Gastroesophageal sphincter (tissue), 3 donors: ENCODE measurements at regions not wholly inside any gene's neighbourhood (a gene's known extent, or its start where the extent isn't known, plus 50 kb on each side); places are given as distances from the start of the nearest gene placed in this dataset.

Source experiments
- CTCF ChIP-seq, 4 experiments: fragments of 200-600 bp in 2 of 4; fragments of 450-650 bp in 2 of 4; sonication (generic) in 1 of 4; IDR thresholded peaks; one replicate each; pipeline ENCODE4 v1.5.1; 2017 to 2019; ENCODE audit warnings: antibody characterized with exemption in 4 of 4, mild to moderate bottlenecking in 2 of 4, moderate library complexity in 2 of 4
- EP300 ChIP-seq: sonication (generic); formaldehyde crosslinking; IDR thresholded peaks from one replicate; pipeline ENCODE4 v1.6.1; 2017; ENCODE audit warnings: antibody characterized with exemption, mild to moderate bottlenecking
- POLR2A ChIP-seq, 2 donors: fragments of 450-650 bp; IDR thresholded peaks; one replicate each; pipeline ENCODE4 v1.6.1; 2017; ENCODE audit warnings: antibody characterized with exemption in 2 of 2, mild to moderate bottlenecking in 2 of 2, moderate library complexity in 1 of 2
- POLR2AphosphoS5 ChIP-seq: sonication (generic); formaldehyde crosslinking; IDR thresholded peaks from one replicate; pipeline ENCODE4 v1.6.1; 2017; ENCODE audit warnings: antibody characterized with exemption

- TF ChIP-seq CTCF (IDR thresholded peaks at IDR 0.05) (no peak), POLR2A (IDR thresholded peaks at IDR 0.05) (no peak), EP300 (no peak), POLR2AphosphoS5 (no peak)
Measured at GRCh38 chr4:28004520-28004919, 1143.9 kb downstream of the STIM2 start.
